HL-60 (cell line): ENCODE measurements at regions not wholly inside any gene's neighbourhood (a gene's known extent, or its start where the extent isn't known, plus 50 kb on each side); places are given as distances from the start of the nearest gene placed in this dataset.

Source experiments
- DNase-seq, 2 experiments: peaks; one replicate each; pipeline ENCODE4 v3.0.0-alpha.2; 2010 to 2020; ENCODE audit warnings: low read depth in 1 of 2, low spot score in 1 of 2
- H3K27ac ChIP-seq: fragments of 250-450 bp; sonication (Bioruptor Pico); replicated peaks from 2 replicates; pipeline ENCODE4 v1.5.1; 2020; ENCODE audit warnings: mild to moderate bottlenecking, moderate library complexity
- H3K27me3 ChIP-seq: fragments of 250-450 bp; sonication (Bioruptor Pico); 2 replicates; pipeline ENCODE4 v1.5.1; 2021; ENCODE audit warnings: mild to moderate bottlenecking, moderate library complexity; ENCODE audit not compliant: insufficient read depth, poor library complexity, severe bottlenecking
- H3K4me3 ChIP-seq: replicated peaks from 2 replicates; pipeline ENCODE4 v1.5.1; 2011; ENCODE audit warnings: mild to moderate bottlenecking, control low read depth, low read length; ENCODE audit not compliant: insufficient read depth
- GABPA ChIP-seq: IDR thresholded peaks from 2 replicates; pipeline ENCODE4 v1.6.1; 2012; ENCODE audit warnings: low read depth
- POLR2AphosphoS5 ChIP-seq: IDR thresholded peaks from 2 replicates; pipeline ENCODE4 v1.6.1; 2012; ENCODE audit warnings: low read depth
- SPI1 ChIP-seq: IDR thresholded peaks from 2 replicates; pipeline ENCODE4 v1.6.1; 2012; ENCODE audit warnings: low read depth, mild to moderate bottlenecking, borderline replicate concordance
- TF ChIP-seq, protein P1 (sequence below): IDR thresholded peaks from 2 replicates; pipeline ENCODE4 v1.6.1; 2012; ENCODE audit warnings: low read depth; ENCODE audit not compliant: insufficient replicate concordance
- TF ChIP-seq, protein P2 (sequence below): IDR thresholded peaks from one replicate; pipeline ENCODE4 v1.5.1; 2011; ENCODE audit warnings: low read length, control low read depth, inconsistent platforms; ENCODE audit not compliant: insufficient read depth

DNA sequence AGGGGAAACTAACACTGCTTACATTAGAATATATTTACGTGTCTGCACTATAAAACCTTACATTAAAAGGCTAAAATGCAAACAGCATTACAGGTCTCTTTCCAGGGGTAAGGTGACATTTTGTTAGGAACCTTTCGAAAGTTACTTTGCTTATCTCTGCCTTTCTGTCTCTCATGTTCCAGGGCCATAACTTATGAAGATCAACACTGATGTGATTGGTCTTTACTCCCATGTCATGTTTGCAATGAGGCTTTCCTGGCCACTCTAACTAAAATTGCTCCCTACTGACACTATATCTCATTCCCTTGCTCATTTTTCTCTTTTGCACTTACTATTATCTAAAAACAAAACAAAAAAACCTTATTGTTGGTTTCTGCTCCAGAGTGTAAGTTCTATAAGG lies 119.0 kb downstream of the JRKL start:
- Histone ChIP-seq H3K27ac (no peak overlapping the region), H3K27me3 (peaks cover 2% of the 10 kb centered on the region), H3K4me3 (no peak overlapping the region)
- no peak for DNase-seq
- TF ChIP-seq, protein P1, sequence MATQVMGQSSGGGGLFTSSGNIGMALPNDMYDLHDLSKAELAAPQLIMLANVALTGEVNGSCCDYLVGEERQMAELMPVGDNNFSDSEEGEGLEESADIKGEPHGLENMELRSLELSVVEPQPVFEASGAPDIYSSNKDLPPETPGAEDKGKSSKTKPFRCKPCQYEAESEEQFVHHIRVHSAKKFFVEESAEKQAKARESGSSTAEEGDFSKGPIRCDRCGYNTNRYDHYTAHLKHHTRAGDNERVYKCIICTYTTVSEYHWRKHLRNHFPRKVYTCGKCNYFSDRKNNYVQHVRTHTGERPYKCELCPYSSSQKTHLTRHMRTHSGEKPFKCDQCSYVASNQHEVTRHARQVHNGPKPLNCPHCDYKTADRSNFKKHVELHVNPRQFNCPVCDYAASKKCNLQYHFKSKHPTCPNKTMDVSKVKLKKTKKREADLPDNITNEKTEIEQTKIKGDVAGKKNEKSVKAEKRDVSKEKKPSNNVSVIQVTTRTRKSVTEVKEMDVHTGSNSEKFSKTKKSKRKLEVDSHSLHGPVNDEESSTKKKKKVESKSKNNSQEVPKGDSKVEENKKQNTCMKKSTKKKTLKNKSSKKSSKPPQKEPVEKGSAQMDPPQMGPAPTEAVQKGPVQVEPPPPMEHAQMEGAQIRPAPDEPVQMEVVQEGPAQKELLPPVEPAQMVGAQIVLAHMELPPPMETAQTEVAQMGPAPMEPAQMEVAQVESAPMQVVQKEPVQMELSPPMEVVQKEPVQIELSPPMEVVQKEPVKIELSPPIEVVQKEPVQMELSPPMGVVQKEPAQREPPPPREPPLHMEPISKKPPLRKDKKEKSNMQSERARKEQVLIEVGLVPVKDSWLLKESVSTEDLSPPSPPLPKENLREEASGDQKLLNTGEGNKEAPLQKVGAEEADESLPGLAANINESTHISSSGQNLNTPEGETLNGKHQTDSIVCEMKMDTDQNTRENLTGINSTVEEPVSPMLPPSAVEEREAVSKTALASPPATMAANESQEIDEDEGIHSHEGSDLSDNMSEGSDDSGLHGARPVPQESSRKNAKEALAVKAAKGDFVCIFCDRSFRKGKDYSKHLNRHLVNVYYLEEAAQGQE = no peak
- TF ChIP-seq POLR2AphosphoS5 (no peak), SPI1 (no peak), GABPA (no peak)
- TF ChIP-seq, protein P2, sequence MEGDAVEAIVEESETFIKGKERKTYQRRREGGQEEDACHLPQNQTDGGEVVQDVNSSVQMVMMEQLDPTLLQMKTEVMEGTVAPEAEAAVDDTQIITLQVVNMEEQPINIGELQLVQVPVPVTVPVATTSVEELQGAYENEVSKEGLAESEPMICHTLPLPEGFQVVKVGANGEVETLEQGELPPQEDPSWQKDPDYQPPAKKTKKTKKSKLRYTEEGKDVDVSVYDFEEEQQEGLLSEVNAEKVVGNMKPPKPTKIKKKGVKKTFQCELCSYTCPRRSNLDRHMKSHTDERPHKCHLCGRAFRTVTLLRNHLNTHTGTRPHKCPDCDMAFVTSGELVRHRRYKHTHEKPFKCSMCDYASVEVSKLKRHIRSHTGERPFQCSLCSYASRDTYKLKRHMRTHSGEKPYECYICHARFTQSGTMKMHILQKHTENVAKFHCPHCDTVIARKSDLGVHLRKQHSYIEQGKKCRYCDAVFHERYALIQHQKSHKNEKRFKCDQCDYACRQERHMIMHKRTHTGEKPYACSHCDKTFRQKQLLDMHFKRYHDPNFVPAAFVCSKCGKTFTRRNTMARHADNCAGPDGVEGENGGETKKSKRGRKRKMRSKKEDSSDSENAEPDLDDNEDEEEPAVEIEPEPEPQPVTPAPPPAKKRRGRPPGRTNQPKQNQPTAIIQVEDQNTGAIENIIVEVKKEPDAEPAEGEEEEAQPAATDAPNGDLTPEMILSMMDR = no peak

DNA sequence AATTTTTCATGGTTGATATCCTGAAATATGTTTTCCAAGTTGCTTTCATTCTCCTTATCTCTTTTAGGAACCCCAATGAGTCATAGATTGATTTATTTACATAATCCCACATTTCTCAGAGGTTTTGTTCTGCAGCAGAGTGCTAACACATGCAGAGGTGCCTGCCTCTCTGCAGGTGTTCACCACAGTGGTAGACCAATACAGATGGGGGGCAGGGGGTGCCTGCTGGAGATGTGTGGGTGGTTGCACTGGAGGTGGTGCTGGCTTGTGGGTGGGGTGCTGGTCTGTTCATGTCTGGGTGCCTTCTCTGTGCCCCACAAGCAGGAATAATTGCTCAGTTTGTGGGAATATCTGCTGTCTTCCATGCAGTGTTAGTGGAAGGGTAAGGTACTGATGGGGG lies 131.1 kb downstream of the JRKL start:
- H3K27me3 ChIP-seq = no peaks in the 10 kb centered on the region
- no peak for DNase-seq
- H3K27ac ChIP-seq = no peak overlapping the region
- H3K4me3 ChIP-seq = no peak overlapping the region
- TF ChIP-seq, protein P1 = no peak
- TF ChIP-seq GABPA (no peak), SPI1 (no peak), POLR2AphosphoS5 (no peak)
- TF ChIP-seq, protein P2 = no peak

DNA sequence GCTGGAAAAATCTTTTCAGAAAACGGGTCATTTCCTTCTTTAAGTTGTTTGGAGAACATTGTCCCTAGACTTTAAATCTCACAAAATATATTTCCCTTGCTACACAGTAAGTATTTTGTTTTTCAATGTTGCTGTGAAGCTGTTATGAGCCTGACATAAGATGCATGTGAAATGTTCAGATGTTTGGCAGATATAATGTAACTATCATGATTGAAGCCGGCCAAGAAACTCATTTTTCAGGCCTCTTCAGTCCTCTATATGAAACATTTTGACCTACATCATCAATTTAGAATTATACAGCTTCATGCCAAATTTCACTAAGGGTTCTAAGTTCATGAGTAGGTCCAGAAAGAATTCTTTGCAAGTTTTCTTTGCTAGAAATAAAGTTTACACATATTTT lies 133.8 kb downstream of the JRKL start:
- Histone ChIP-seq H3K27me3 (no peaks in the 10 kb centered on the region), H3K27ac (no peak overlapping the region), H3K4me3 (no peak overlapping the region)
- TF ChIP-seq, protein P1 = no peak
- TF ChIP-seq, protein P2 = no peak
- TF ChIP-seq GABPA (no peak), POLR2AphosphoS5 (no peak), SPI1 (no peak)
- no peak for DNase-seq
